GM18870 (cell line): ENCODE measurements at regions not wholly inside any gene's neighbourhood (a gene's known extent, or its start where the extent isn't known, plus 50 kb on each side); places are given as distances from the start of the nearest gene placed in this dataset.
A peak's percentile ranks its signal among the peaks of the same experiment; 100 is the strongest.

Source experiments
- ATAC-seq: cut with Tn5 transposase; IDR thresholded peaks from one replicate; pipeline ENCODE4 v1.9.1; 2021; ENCODE audit warnings: moderate library complexity; ENCODE audit not compliant: unreplicated experiment

DNA sequence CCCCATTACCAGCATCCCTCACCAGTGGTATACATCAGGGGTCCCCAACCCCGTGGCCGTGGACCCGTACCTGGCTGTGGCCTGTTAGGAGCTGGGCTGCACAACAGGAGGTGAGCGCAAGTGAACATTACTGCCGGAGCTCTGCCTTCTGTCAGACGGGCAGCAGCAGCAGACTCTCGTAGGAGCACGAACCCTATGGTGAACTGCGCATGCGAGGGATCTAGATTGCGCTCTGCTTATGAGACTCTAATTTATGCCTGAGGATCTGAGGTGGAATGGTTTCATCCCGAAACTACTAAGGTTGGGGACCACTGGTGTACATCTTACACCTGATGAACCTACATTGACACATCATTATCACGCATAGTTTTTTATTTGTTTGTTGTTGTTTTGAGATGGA lies 52.8 kb upstream of the DHX15 start:
- no peak for ATAC-seq

DNA sequence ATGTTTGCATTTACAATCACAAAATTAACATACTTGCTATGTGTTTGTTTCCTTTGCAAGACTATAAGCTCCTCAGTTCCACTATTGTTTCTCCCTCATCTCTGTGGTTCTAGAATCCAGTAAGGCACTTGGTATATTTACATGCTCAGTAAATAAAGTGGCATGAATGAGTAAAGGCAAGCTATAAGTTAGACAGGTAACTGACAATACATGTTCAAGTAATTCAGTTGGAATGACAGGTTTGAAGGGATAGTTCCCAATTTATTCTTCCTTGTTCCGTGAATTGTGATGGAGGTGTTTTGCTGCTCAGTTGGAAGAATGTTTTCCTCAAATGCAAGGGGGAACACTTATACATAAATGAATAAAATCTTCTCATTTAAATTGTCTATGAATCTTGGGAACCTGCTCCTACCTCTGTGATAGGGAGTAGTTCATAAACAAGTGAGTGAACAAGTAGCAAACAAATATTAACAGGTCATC lies 54.1 kb upstream of the DHX15 start:
- no peak for ATAC-seq

GRCh38 chr4:24639714-24640113 lies 55.4 kb upstream of the DHX15 start:
- ATAC-seq: no peak

DNA sequence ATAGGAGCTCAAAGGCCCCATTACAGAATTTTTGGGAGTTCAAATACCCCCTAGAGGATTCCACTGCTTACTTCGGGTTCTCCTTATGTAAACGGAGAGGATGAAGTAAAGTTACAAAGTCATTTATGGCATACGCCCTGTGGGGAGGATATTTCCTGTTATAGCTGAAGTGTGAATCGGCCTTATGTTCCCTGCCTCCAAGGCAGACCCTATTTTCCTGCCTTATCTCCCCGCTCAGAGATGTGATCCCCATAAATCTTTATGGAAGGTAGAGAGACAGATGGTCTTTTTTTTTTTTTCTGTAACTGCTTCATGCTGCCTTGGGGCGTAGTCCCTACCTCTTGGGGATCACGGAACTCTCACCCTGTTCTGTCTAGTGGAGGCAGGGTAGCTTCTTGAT lies 56.0 kb upstream of the DHX15 start:
- ATAC-seq: no peak

- ATAC-seq: peak; percentile 84
Observed at GRCh38 chr4:24642981-24643547, 58.7 kb upstream of the DHX15 start.

- ATAC-seq: no peak
Observed at GRCh38 chr4:24643774-24644520, 59.6 kb upstream of the DHX15 start.

DNA sequence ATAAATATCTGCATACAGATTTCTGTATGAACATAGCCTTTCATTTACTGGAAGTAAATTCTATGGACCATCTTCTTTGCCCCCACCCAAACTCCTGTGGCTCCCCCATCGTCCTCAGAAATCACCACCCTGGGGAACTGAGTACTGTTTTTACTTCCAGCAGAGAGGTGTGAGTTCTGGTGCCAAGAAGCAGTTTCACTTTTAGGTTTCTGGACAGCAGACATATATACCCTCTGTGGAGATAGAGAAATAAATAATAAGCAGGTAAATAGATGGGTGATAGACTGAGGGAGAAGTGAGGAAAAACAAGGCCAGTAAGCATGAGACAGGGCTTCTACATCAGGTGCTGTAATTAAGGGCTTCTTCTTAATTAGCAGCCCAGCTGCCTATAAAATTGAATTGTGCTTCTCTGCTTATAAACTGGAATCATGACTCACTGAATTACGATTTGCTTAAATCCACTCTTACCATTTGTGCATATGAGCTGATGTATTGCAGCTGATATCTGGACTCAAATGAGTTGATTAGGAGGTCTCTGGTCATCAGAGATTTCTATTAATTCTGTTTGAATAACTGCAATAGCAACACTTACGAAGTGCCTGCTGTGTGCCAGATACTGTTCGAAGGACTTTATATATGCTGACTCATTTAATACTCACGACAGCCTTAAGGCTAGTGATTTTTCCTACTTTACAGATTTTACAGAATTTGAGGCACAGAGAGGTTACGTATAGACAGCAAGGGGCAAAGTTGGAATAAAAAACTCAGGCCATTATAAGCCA lies 60.8 kb upstream of the DHX15 start:
- ATAC-seq: no peak

GRCh38 chr4:24645765-24646550 lies 61.6 kb upstream of the DHX15 start:
- no peak for ATAC-seq

- no peak for ATAC-seq
Observed at GRCh38 chr4:24646798-24647460, 62.6 kb upstream of the DHX15 start.

- no peak for ATAC-seq
Observed at GRCh38 chr4:24650849-24651640, 66.7 kb upstream of the DHX15 start.

GRCh38 chr4:24655326-24655725 lies 71.0 kb upstream of the DHX15 start:
- ATAC-seq: no peak

DNA sequence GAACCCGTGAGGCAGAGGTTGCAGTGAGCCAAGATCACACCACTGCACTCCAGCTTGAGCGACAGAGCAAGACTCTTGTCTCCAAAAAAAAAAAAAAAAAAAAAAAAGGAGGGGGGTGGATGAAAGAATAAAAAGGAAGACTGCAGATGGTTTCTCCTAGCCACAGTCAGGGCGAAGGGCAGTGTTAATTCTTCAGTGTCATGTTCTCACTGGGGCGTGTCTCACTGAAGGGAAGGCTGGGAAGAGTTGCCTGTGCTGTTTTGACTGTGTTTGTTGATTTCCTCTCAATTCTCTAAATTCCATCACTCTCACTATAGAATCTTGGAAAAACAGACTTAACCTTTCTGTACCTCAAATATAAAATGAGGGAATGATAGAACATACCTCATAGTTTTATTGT lies 71.6 kb upstream of the DHX15 start:
- no peak for ATAC-seq

DNA sequence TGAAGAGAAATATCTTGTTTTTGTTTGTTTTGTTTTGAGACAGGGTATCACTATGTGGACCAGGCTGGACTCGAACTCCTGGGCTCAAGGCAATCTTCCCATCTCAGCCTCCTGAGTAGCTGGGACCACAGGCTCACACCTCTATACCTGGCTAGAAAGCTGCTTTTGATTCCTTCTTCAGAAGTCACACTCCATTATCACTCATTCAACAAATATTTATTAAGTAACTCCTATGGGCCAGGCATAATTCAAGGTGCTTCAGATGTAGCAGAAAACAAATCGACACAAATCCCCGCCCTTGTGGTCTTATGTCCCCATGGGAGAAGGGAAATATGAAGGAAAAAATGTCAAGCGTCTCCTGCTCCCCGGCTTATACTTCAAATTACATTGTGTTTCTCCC lies 72.6 kb upstream of the DHX15 start:
- ATAC-seq: no peak

DNA sequence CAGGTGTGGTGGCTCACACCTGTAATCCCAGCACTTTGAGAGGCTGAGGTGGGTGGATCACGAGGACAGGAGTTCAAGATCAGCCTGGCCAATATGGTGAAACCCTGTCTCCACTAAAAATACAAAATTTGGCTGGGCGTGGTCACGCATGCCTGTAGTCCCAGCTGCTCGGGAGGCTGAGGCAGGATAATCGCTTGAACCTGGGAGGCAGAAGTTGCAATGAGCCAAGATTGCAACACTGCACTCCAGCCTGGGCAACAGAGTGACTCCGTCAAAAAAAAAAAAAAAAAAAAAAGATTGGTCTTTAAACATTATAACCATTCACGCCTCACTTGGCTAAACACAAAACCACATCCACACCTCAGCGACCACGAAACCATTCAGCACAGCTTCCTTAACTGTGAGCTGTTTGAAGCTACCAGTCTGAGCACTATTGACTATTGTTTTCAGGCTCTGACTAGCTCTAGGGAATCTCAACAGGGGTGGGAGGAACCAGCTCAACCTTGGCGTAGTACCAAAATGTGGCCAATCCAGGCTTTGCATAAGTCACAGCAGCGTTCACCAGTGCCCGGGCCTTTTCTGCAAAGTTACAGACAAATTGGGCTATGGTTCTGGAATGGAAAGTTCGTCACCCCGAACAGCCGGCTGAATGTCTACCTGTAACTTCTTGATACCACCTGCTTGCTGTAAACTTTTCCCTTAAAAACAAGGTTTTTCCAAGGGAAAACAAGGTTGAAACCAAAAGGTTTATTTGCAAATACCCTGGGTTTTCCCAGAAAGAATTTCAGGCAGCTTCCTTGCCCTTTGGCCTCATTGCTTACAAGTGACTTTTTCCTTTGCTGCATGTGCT lies 73.6 kb upstream of the DHX15 start:
- peak; percentile 97 for ATAC-seq

GRCh38 chr4:24659241-24659961 lies 75.0 kb upstream of the DHX15 start:
- ATAC-seq: no peak

GRCh38 chr4:24662056-24662455 lies 77.7 kb upstream of the DHX15 start:
- ATAC-seq: no peak

GRCh38 chr4:24662542-24662941 lies 78.2 kb upstream of the DHX15 start:
- ATAC-seq: no peak

DNA sequence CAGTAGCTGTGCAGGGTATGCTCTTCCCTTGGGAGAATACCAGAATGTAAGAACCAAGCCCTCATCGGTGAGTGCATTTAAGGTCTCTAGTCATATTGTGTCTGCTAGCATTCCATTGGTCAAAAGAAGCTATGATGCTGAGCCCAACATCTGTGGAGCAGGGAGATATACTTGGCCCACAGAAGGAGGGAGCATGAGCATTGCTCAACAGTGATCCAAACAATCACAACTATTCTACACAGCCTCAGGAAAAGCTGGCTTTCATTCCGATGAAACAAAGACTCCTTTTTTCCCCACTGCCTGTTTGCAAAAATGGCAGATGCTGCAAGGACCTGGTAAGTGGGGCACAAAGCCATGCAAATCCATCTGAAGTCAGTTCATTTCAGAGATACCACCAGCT lies 80.6 kb upstream of the DHX15 start:
- no peak for ATAC-seq
